HT-29 (cell line): ENCODE measurements at regions not wholly inside any gene's neighbourhood (a gene's known extent, or its start where the extent isn't known, plus 50 kb on each side); places are given as distances from the start of the nearest gene placed in this dataset.
"Not testable (repeated sequence)": the region's sequence is repeated elsewhere in the genome, so short reads cannot be mapped to it uniquely, and the experiment has no call there.

Source experiments
- DNase-seq: peaks from one replicate; pipeline ENCODE4 v3.0.0-alpha.2; 2015; ENCODE audit warnings: low spot score

DNA sequence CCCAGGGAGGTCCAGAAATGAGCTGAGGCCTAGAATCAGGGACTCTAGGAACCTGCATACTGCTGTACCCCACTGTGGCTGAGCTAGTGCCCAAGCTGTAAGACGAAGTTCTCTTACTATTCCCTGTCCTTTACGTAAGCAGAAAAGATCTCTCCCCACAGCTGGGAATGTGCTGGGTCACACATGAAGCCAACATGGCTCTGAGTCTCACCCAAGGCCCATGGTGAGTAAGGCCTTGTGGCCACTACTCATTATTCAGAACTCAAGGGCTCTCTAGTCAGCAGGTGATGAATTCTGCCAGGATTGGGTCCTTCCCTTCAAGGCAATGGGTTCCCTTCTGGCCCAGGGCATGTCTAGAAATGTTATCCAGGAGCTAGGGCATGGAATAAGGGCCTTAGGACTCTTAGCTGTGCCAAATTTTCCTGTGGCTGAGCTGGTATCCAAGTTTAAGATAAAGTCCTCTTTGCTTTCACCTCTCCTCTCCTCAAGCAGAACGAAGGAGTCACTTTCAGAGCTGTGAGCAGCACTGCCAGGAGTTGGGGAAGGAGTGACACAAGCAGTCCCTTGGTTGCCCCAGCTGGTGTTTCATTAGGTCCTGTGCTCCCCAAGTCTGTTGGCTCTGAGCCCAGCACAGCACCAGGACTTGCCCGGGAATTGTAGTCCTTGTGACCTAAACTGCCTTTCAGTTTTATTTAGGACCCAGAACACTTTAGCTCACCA lies 707.6 kb downstream of the SLC4A3 start:
- DNase-seq: no peak

GRCh38 chr2:220335591-220335915 lies 708.1 kb downstream of the SLC4A3 start:
- no peak for DNase-seq

DNA sequence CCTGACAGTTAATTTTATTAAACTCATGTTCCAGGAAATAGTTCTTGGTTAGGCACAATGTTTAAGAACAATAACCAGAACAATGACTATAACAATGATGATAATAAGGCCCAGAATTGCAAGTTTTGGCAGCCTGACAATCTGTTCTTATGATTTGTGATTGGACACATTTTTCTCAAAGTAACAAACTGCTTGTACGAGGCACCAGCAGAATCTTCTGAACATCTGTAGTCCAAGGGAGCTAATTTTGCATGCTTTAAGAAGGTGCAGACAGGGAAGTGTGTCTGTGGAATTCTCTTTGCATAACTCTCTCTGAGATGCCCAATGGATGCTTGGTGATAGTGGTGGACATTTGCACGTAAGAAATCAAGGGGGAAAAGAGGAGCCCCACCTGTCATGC lies 709.3 kb downstream of the SLC4A3 start:
- DNase-seq: no peak

DNA sequence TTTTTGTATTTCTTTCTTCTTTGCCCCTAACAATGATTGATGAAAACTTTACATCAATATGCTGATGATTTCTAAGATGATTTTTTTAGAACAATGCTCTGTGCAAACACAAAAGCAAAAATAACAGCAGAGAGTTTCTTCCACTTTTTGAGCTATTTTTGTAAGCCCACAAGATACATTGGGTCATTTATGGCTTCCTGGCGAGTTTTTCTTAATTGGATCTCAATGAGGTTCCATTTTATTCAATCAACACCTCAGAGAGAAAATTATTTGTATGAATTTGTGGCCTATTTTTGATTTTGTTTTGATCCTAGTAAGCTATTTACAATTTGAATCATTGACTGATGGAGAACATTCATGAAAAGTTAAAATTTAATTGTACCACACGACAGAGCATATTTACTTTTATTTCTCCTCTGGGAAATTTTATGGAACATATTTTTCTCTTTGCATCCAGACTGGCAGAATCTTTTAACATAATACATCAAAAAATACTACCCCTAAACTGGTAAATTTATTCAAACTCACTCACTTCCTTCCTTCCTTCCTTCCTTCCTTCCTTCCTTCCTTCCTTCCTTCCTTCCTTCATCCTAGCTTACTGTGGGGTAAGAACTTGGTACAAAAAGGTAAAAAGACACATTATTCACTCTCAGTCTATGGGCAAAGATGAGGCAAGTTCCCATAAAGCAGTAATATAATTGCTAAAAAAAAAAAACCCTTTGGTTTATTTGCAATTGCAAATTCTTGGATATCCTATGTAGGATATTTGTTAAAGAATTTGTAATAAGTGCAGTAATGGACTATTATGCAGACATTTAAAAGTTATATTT lies 710.4 kb downstream of the SLC4A3 start:
- DNase-seq: no peak

DNA sequence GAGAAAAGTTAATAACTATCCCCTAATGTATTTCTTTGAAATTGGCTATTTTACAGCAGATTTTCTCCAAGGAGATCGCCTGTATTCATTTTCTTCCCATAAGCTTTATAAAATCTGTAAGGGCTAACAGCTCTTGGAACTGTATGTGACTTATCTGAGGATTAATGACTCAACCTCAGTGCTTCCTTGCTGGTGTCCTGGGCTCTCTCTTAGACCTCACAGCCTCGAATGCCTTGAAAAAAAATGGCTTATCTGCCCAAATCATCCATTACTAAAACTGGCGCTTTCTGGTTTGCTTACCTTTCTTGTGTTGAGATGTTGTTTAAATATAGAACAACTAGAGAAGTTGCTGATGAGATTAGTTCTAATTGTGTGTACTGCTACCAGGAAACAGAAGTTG lies 713.6 kb downstream of the SLC4A3 start:
- no peak for DNase-seq

DNA sequence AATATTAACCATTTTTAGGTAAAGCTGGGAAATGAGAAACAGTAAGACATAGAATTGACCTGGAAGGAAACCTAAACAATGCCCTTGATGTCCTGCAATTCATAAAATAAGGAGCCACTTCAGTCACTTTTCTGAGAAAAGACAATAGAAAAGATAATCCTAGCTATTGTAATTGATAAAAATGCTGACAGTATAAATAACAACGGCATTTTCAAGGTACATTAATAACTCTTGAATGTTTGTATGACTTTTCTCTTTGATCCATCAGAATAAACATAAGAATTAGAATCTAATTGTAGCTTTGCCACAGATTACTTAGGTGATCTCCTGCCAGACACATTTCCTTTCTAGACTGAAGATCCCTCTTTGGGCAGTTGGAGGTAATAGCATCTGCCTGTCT lies 719.5 kb downstream of the SLC4A3 start:
- no peak for DNase-seq

- no peak for DNase-seq
Measured at GRCh38 chr2:220347626-220348025, 720.2 kb downstream of the SLC4A3 start.

- DNase-seq: no peak
Measured at GRCh38 chr2:220348206-220348605, 720.8 kb downstream of the SLC4A3 start.

- DNase-seq: no peak
Measured at GRCh38 chr2:220353897-220354296, 726.5 kb downstream of the SLC4A3 start.

DNA sequence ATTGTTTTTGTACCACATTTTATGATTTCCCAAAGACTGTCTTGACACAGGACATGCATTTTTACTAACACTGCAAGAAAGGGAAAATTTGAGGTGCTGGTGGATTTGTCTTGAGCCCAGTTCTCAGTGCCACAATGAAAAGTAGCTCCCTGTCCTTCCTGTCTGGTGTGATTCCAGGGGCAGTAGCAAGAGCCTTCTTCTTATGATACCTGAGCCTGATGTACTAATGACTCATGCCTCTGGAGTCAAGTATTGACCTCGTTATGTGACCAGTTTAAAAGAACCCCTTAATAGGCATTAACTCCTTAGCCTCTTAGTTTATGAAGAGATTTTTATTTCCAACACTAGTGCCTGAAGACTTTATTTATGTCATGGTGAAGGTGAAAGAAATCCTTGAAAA lies 728.6 kb downstream of the SLC4A3 start:
- no peak for DNase-seq

GRCh38 chr2:220365023-220365422 lies 737.6 kb downstream of the SLC4A3 start:
- DNase-seq: no peak

DNA sequence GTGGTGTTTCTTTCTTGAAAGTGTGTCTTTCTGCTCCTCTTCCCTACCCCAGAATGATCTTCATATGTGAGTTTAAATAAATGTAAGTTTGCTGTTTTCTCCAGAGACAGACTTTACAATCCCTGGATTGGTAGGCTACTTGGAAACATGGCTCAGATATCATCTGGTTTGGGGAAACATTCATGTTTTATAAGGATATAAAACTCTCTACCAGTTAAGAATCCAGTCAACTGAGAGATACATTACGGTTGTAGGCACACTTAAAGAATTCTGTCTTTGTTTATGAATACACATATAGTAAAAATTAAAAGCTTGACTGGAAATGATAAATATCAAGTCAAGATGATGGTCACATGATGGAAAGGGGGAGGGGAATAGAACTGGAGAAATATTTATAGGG lies 739.3 kb downstream of the SLC4A3 start:
- no peak for DNase-seq

GRCh38 chr2:220370764-220371163 lies 743.3 kb downstream of the SLC4A3 start:
- DNase-seq: no peak

DNA sequence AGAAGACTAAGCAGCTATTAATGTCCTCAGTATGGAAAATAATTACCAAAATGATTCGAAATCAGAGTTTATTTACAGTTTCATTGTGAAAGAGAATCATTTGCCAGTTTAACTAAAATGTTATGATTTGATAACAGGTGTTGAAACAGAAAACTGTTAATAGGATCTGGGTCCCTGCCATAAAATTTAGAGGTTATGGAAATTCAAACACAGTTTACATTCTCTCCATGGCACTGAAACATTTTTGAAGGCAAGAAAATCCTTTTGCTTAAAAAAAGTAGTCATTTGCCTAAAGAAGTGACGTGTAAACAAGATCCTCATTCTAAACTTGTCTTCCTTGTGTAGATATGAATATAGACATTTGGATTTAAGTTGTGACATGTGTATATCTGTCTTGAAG lies 743.8 kb downstream of the SLC4A3 start:
- no peak for DNase-seq

- no peak for DNase-seq
Measured at GRCh38 chr2:220373878-220374277, 746.4 kb downstream of the SLC4A3 start.

- DNase-seq: no peak
Measured at GRCh38 chr2:220374282-220374681, 746.9 kb downstream of the SLC4A3 start.

- no peak for DNase-seq
Measured at GRCh38 chr2:220377482-220378155, 750.2 kb downstream of the SLC4A3 start.

DNA sequence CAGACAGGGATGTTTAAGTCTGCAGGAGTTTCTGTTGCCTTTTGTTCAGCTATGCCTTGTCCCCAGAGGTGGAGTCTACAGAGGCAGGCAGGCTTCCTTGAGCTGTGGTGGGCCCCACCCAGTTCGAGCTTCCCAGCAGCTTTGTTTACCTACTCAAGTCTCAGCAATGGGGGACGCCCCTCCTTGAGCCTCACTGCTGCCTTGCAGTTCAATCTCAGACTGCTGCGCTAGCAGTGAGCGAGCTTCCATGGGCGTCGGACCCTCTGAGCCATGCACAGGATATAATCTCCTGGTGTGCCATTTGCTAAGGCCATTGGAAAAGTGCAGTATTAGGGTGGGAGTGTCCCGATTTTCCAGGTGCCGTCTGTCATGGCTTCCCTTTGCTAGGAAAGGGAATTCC lies 760.3 kb downstream of the SLC4A3 start:
- DNase-seq: not testable (repeated sequence)

DNA sequence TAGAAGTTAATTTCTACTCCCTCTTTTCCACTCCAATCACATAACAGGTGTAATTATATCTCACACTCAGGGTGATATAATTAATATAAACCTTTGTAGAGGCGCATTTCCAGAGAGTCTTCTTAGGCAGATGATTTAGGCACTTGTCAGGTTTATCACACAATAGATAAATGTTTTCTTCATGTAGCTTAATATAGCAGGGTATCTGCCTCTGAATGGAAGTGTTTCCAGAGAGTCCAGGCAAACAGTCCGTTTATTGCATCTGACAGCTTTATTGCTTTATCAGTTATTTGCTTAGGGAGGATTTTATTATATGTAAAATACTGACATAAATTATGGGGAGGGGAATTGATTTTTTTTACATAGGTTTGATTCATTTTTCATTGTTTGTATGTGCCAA lies 766.3 kb downstream of the SLC4A3 start:
- no peak for DNase-seq

- peak; percentile 16 for DNase-seq
Measured at GRCh38 chr2:220394433-220394832, 767.0 kb downstream of the SLC4A3 start.

- no peak for DNase-seq
Measured at GRCh38 chr2:220396287-220396686, 768.9 kb downstream of the SLC4A3 start.

DNA sequence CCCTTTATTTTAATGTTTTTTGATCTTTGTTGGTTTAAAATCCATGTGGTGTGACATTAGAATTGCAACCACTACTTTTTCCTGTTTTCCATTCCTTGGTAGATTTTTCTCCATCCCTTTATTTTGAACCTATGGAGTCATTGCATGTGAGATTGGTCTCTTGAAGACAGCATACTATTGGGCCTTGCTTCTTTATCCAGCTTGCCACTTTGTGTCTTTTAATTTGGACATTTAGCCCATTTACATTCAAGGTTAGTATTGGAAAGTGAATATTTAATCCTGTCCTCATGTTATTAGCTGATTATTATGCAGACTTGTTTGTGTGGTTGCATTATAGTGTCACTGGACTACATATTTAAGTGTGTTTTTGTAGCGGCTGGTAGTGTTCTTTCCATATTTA lies 782.9 kb downstream of the SLC4A3 start:
- DNase-seq: no peak

- no peak for DNase-seq
Measured at GRCh38 chr2:220417503-220417902, 790.1 kb downstream of the SLC4A3 start.
